ENCODE measurements at regions not wholly inside any gene's neighbourhood (a gene's known extent, or its start where the extent isn't known, plus 50 kb on each side); places are given as distances from the start of the nearest gene placed in this dataset.

- TF ChIP-seq CTCF (IDR thresholded peaks at IDR 0.05) (no peak), EZH2 (IDR thresholded peaks at IDR 0.05) (no peak)
These were observed 267.6 kb upstream of the SFSWAP start for GRCh38 chr12:131443019-131444000.
